Keratinocyte (primary cell): ENCODE measurements at regions not wholly inside any gene's neighbourhood (a gene's known extent, or its start where the extent isn't known, plus 50 kb on each side); places are given as distances from the start of the nearest gene placed in this dataset.

Experiments used
- CTCF ChIP-seq, 3 experiments: IDR thresholded peaks in 1 of 3; conservative IDR thresholded peaks in 1 of 3; optimal IDR thresholded peaks in 1 of 3; 2 replicates in 2 of 3; 3 replicates in 1 of 3; pipeline versions ENCODE3 to v1.5.1; 2011; ENCODE audit warnings: low read length in 3 of 3, mild to moderate bottlenecking in 3 of 3, moderate library complexity in 2 of 3, control low read depth in 1 of 3, inconsistent platforms in 1 of 3; ENCODE audit not compliant: insufficient read depth in 2 of 3; ENCODE audit errors: extremely low read depth in 1 of 3
- EZH2 ChIP-seq: IDR thresholded peaks from one replicate; pipeline ENCODE4 v1.6.1; 2012; ENCODE audit warnings: inconsistent platforms, mild to moderate bottlenecking, low read length, moderate library complexity

GRCh38 chr22:49582678-49583077 lies 245.0 kb downstream of the BRD1 start:
- no peak for TF ChIP-seq CTCF (optimal IDR thresholded peaks at IDR 0.05 in 1 of 3, IDR thresholded peaks at IDR 0.05 in 1 of 3, conservative IDR thresholded peaks at IDR 0.05 in 1 of 3; ENCODE audit: extremely low read depth in 1 of 3, insufficient read depth in 2 of 3, low read length in 3 of 3)
- TF ChIP-seq EZH2 = no peak
